HG02885 (cell line): ENCODE measurements at regions not wholly inside any gene's neighbourhood (a gene's known extent, or its start where the extent isn't known, plus 50 kb on each side); places are given as distances from the start of the nearest gene placed in this dataset.

Experiments used
- ATAC-seq: cut with Tn5 transposase; IDR thresholded peaks from one replicate; pipeline ENCODE4 v1.9.1; 2021; ENCODE audit warnings: mild to moderate bottlenecking; ENCODE audit not compliant: unreplicated experiment, poor library complexity

DNA sequence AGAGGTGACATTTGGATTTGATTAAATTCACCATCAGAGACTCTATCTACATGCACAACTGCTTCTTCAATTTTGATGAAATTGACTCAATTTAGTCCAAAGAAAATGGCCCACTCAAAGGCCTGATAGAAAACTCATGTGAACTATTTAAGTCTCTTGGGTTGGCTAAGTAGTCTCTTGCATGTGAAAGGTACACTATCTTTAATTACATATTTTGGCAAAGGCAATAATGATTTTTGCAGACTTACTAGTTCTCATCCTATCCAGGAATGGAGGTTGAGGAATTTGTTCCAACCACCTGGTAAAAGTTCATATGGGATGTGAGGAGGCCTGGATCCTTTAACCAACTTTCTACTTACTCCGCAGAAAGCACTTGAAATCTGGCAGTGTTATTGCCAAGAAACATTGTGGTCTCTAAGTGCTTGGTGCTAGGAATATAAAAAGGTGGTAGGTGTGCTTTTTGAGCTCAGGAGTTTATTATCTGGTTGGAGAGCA, 618.6 kb upstream of the MKI67 start:
- no peak for ATAC-seq

DNA sequence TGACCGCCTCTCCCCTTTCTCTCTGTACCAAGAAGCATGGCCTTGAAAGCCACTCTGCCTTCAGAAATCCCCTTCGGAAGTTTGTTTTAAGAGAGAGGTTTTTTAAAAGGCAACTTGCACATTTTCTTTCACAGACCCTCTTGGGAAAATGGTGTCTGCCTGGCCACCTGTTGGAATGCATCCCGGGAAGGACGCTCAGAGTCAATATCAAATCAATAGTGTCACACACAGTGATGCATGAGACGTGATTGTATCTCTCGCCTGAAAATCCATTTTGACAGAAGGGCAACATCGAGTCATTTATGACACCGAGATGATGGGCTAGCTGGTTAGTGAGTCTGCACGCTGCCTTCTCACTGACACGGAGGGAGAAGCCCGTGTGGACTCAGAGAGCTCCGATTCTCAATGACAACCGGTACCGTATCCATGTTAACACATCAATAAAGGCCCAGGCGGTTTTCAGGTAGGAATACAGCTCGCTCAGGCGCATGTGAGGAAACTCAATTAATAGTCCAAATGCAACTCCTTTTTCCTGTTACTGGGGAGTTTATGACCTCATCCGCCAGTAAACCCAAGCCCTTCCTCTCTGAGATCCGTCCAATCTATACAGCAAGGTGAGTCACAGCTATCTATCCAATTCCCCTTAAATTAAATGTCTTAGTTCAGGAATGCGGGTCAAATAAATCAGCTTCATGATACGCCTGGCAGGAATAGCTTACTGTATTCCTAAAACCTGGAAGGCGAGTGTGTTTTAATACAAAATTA, 621.5 kb upstream of the MKI67 start:
- ATAC-seq, result no peak

DNA sequence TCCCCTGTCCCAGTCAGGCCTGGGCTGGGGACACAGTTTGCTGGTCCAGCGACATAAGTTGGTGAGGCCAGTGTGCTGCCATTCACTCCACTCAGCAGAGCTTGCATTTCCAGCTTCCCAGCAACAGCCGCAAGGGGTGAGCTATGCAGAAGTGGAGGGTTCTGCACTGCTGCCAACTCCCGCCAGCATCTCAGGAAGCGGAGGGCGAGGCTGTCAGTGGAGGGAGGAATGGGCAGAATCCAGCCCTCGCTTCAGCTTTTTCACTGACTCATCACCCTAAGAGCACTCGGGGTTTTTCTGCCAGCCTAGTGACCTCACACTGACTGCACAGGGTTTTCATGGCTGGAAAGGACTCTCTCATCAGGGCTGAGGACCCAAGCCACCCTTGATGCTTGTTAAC, 625.1 kb upstream of the MKI67 start:
- no peak for ATAC-seq

DNA sequence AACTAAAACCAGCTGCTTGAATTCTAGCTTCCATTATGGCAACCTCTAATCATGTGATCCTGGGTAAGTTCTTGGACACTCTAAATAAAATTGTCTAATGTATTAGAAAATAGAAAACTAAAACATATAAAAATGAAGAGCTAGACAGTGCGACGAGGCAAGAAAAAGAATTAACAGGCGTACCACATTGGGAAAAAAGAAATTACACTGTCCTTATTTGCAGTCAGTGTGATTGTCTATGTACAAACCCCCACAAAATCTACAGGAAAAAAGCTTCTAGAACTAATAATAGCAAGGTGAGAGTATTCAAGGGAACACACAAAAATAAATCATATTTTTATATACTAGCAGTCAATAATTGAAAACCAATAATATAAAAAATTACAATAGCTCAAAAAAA, 625.6 kb upstream of the MKI67 start:
- ATAC-seq, result no peak

DNA sequence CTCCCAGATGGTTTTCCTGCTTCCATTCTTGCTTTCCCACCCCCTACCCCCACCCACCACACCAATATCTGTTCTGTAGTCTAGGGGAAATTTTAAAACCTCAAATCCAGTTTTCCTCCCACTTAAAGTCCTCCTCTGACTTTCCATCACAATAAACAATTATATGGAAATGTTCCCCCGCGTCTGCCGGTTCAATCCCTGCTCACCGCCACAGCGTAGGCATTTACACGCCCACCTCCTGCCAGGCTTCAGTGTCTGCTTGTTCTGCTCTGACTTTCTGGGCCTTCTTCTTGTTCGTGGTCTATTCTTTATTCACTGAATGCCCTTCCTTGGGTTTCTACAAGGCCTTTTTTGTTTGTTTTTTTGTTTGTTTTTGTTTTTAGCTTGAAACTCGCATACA, 633.0 kb upstream of the MKI67 start:
- ATAC-seq, result no peak

DNA sequence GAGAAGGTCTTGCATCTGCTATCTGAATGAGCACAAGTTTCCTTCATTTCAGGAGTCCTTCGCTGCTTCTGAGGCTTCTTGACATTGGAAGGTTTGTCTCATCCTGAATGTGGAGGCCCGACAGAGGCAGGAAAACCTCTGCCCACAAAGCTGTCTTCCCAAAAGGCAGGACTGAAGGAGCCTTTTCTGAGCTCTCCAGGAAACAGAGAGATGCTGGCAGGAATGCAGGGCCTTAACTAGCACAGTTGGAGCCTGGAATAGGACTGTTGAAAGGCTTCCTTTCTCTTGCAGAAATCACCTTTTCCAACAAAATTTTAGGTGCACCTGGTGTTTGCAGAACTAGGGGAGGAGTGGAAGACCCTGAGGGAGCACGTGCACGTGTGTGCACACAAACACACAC, 637.4 kb upstream of the MKI67 start:
- no peak for ATAC-seq

DNA sequence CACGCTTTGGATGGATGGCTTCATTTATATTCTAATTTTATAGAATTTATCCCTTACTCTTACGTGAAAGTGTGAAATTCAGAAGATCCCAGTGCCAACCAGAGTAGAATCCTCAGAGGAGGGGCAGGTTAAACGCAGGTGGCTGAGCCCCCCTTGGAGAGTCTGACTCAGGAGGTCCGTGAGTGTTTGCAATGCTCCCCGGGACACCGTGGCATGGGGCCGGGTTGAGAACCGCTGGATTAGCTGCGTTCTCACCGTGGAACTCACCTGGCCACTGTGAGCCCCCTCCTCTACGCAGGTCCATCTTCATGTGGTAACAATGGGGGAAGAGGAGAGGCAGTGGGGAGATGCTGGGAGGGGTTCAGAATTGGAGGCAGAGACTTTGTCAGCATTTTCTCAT, 638.0 kb upstream of the MKI67 start:
- no peak for ATAC-seq

DNA sequence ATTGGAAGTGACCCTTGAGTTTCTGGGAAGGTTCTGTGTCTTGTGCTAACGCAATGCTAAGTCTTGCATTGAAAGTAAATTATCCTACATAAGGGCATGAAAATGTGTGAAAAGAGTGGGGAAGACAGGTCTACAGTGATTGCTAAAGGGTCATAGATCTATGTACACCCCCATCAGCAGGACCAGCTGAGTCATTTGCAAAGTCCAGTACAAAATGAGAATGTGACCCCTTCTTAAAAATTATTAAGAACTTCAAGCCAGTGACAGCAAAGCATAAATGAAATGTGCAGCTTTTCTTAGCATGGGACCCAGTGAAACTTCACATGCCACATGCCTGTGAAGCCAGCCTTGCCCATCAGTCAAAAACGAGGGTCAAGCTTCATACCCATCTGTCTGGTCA, 640.7 kb upstream of the MKI67 start:
- no peak for ATAC-seq

DNA sequence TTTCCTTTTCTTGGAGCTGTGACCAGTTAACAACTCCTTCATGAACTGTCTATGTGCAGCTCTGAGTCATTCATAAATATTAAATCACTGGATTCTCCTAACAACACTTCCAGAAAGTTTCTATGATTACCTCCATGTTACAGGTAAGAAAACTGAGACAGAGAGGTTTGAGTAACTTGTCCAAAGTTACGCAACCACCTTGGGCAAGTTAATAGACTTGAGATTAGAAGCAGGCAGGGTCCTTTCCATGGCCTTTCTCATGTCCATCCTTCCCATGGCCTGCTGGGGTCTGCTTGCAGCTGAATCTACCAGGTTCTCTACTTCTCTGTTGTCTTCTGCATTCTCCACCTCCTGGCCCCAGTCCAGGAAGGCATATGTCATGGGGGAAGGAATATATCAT, 648.8 kb upstream of the MKI67 start:
- no peak for ATAC-seq

DNA sequence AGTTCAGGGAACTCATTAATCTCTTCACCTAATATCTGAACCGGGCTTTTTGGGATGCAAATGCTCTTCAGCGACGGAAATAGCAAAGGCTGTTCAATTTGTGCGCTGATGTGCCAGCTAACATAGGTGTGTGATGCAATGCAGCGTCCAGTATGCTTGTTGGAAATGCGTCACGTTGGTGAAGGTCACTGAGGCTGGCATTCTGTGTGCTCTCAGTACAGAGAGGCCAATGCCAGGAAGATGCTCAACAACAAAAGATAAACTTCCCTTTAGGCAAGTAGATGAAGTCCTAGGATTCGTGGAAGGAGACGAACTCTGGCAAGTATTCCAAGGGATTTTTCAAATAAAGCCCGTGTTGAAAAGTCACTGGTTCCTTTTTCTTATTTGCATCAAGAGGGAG, 649.5 kb upstream of the MKI67 start:
- no peak for ATAC-seq

DNA sequence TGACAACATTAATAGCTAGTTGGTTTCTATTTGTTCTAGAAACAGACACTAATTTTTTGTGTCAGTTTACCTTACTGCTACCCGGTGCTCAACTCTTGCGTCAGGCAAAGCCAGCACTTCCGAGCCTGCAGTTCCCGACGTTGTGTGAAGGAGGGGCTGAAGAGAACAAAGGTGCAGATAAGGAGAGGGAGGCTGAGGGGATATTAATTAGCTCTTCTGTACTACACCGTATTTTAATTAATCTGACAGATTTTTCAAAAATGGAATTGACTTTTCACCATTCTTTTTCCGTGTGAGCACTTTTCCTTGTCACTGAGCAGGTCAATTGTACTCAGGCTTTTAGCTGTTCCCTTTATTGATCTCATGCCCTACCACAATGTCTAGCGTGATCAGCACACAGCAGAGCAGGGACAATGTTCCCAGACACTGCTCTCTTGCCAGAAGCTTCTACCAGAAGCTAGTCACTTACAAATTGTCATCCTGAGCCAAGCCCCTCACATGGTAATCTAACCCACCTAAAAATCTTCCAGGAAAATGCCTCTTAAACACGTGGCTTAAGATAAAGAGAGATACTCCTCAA, 650.5 kb upstream of the MKI67 start:
- ATAC-seq, result no peak

DNA sequence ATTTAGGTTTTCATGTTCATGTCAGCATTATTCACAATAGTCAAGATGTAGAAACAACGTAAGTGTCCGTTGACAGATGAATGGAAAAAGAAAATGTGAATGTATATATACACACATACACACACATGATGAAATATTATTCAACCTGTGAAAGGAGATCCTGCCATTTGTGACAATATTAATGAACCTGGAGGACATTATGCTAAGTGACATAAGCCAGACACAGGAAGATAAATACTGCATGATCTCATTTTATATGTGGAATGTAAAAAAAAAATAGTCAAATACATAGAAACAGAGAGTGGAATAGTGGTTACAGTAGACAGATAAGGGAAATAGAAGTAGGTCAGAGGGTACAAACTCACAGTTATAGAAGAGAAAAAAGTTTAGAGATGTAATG, 651.1 kb upstream of the MKI67 start:
- no peak for ATAC-seq

DNA sequence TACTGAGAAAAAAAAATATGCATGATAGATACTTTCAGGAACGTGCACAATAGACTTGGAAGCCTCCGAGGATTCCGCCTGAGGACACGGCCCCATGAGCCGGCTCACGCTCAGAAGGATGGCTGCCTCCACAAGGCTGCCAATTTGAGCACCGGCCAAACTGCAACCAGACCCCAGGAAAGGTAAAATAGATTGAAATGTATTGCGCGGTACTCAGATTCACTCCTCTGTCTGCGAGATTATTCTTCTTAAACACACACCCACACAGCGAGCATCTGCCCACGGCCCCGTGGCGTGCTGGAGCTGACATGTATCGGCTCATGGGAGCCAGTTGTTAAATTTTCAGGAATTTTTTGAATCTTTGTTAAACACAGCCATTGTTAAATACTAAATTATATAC, 653.2 kb upstream of the MKI67 start:
- ATAC-seq, result no peak

DNA sequence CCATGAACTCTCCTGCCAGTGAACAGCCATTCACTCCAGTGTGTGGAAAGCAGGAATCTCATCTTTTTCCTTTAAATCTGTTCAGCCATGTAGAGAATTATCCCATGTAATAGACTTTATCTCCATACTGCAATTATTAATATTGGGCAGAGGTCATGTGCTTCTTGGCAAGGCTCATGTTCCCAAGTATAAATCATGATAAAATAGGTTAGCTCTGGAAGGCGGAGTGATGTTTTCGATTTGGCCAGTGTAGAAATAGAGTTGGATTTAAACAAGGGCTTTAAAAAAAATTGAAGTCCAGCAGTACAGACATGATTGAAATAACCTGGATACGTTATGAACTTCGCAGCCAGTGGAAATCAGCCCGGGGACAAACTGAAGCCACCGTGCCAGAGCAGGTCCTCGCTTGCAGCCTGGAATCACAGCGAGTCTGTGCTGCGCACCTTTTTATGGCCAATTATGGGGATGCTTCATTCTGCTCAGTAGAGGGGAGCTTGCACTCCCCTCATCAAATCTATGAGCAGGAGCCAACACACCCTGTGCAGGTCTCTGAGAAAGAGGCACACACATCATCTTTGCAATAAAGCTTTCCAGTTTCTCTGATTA, 654.0 kb upstream of the MKI67 start:
- no peak for ATAC-seq

DNA sequence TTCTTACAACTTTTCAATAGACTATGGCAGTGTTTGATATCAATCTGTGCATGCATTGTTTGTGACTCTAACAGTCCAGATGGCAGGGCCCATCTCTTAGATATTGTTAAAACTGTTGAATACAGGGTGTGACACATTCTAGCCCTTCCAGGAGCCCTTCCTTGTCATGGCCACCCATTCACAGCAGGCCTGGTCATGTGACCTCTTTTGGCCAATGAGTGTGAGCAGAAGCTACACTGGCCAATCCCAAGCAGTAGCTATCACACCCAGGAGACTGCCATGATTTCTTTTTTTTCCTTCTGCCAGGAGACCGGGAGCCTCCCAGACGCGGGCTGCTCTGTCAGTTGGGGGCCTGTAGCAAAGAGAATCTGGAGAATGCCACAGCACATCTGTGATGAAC, 655.4 kb upstream of the MKI67 start:
- ATAC-seq, result no peak

DNA sequence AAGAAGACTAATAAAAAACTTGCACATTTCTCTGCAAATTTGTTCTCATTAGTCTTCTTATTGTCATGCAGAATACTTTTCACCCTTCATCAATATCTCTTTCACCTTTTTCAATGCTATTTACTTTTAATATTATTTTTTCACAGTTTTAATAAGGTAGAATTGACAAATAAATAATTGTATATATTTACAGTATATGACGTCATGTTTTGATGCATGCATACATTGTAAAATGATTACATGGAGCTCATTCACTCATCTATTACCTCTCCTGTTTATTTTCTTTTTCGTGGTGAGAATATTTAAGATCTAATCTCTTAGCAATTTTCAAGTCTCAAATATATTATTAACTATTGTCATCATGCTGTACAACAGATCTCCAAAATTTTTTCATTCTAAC, 658.2 kb upstream of the MKI67 start:
- ATAC-seq, result no peak

DNA sequence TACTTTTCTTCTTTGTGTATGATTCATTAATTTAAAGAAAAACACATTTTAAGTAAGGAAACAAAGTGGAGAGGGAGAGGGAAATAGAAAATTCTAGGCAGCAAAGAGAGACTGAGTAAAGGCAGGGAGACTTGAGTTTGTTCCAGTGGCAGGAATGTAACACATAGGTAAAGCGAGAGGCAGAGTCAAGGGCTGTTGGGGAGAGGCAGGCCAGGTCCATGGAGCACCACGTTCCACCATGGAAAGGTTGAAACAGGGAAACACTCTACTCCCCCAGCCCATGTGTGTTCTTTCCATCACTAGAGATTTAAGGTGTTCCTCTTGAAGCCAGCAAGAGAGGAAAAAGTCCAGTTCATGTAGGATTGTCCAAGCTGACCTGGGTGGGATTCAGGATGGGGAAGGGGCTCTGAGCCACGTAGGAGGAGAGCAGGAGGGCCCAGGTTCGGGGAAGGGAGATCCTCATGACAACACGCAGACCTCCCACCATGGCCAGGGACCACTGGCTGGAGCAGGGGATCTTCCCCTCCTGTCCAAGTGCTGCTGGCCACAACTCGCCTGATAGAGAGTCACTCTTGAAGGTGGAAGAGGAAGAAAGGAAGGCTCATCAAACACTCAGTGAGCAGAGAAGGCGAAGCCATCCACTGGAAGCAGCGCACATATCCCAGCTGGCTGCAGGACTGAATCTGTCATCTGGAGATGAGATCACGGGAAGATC, 666.4 kb upstream of the MKI67 start:
- ATAC-seq, result no peak

DNA sequence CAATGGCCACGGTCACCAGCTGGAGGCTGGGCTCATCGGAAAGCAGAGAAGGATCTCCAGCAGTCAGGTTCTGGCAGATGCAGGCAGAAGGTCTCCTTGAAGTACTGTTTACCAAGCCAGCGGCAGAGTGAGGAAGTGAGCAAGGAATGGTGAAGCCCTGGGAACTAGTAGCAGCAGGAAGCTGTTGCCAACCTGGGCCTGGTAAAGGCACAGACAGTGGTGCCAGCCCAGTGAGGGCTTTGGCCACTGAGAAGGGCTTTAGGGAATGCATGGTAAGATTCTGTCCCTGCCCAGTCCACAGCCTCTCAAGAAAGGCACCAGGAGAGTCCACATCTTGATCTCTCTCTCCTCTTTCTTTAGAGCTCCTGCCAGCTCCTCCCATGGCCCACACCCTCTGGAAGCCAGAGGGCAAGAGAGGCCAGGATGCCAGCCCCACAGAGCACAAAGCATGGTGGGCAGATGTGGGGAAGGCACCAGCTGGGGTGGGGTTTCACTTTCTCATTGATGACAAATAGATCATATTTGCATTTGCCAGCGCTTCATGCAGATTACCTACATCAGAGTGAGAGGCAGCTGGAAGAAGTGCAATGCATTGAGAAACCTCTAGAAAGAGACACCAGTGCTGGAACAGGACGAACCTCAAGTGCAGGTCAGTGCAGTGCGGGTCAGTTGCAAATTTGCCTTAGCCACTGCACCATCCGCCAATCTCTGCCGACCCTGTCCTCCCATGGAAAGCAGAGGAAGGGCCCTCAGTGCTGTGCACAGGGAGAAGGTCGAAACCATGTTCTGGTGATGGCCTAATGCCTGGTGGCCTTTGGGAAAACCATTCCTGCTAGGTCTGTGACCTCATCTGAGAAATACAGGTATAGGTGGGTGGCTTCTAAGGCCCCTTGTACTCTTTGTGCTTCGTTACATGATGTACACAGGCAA, 667.8 kb upstream of the MKI67 start:
- no peak for ATAC-seq

DNA sequence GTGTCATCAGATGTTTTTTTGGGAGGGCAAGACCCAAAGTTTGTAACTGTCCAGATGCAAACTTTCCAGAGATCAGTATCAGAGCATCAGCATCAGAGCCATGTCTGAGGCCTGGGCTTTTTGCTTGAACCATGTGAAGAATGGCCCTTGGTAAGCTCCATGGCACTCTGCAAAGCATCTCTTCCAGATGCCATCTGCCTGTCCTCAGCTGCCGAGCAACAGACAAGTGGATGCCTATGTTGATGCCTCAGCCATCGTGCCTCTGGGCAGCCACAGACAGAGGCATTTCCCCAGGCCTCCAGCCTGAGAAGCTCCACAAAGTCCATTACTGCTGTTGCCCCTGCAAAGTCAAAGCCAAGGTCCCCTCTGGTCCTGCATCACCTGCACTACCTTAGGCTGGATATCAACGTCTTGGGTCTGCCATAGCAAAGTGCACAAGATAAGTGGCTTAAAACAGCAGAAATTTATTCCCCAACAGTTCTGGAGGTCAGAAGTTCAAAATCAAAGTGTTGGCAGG, 670.2 kb upstream of the MKI67 start:
- ATAC-seq, result no peak

DNA sequence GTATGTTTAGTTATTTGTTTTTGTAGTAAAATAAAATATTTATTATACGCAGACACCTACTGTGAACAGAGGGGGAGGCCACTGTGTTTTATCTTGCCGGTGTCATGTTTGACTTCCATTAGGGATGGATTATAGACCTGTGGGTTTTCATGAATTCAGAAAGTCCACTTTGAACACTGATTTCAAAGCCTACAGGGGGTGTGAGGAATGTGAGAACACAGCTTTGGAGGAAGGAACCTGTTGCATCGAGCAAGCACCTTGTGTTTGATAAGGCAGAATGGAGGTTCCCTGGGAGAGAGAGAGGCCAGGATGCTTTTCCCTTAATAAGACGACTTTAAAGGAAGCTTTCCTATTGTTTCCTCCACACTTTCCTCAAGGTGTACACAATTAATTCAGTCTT, 665.0 kb upstream of the MGMT start:
- no peak for ATAC-seq
